GM12874 (cell line): ENCODE measurements at regions not wholly inside any gene's neighbourhood (a gene's known extent, or its start where the extent isn't known, plus 50 kb on each side); places are given as distances from the start of the nearest gene placed in this dataset.

Experiments used
- CTCF ChIP-seq: IDR thresholded peaks from 2 replicates; pipeline ENCODE4 v1.5.1; 2011; ENCODE audit warnings: low read depth, mild to moderate bottlenecking, control low read depth, low read length, moderate library complexity; ENCODE audit not compliant: insufficient read depth

- no peak for TF ChIP-seq CTCF
Measured at GRCh38 chr18:73660931-73661856, 486.4 kb downstream of the FBXO15 start.

GRCh38 chr18:73656691-73657090, 490.9 kb downstream of the FBXO15 start:
- TF ChIP-seq CTCF: no peak

DNA sequence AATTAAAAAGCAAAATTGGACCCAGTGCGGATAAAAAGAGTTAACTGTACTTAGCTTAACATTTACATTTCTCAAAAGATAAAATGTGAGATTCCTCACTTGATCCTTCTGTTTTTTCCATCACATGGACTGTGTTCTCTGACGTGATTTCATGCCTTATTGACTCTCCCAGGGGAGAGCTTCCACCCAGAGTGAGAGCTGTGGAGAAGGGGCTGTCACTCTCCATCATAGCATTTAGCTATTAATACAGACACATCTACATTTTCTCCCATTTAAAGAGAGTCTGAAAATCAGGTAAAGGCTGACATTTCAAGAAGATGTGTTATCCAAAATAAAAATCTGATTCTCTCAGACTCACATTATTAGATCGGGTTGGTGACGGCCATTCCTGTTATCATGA, 493.8 kb downstream of the FBXO15 start:
- no peak for TF ChIP-seq CTCF

DNA sequence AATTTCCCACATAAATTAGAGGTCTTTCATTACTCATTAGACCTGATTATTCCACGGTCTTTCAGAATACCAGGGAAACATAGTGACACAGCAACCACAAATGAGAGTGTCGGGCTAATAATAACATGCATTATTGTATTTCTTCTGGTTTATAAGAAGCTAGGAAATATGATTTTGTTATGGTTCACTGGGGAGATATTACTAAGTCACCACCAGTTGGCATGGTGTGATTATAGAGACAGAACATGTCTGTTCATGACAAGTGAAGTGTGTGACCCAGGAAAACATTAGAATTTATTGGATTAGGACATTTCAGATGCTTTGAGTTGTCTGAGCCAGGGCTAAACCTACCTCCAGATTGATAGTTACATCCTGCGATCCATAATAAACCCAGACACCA, 494.4 kb downstream of the FBXO15 start:
- no peak for TF ChIP-seq CTCF

DNA sequence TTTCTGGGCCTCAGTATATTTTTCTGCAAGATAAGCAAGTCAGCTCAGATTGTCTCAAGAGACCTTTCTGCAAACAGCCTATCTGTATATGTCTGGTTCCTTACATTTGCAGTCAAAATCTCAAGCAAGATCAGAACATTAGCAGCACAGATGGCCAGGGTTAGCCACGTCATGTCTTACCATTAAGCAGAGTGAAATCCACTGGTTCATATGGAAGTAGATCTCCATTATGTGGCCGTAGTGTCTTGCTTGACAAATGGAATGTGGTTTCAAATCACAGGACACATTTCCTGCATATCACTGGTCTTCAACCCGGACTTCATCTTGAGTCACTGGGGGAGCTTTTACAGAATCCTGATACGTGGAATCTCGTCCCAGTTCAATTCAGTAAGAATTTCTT, 500.2 kb downstream of the FBXO15 start:
- no peak for TF ChIP-seq CTCF

GRCh38 chr18:73646772-73647171, 500.9 kb downstream of the FBXO15 start:
- TF ChIP-seq CTCF: no peak

- TF ChIP-seq CTCF: no peak
Measured at GRCh38 chr18:73646196-73646595, 501.4 kb downstream of the FBXO15 start.
